Stimulated activated naive CD4-positive, alpha-beta T cell (primary cell): ENCODE measurements at regions not wholly inside any gene's neighbourhood (a gene's known extent, or its start where the extent isn't known, plus 50 kb on each side); places are given as distances from the start of the nearest gene placed in this dataset.
"Not testable (repeated sequence)": the region's sequence is repeated elsewhere in the genome, so short reads cannot be mapped to it uniquely, and the experiment has no call there.

Experiments used
- DNase-seq, 6 experiments: peaks; one replicate each; lab custom pipeline; 2025; lab: John Stamatoyannopoulos, UW

DNA sequence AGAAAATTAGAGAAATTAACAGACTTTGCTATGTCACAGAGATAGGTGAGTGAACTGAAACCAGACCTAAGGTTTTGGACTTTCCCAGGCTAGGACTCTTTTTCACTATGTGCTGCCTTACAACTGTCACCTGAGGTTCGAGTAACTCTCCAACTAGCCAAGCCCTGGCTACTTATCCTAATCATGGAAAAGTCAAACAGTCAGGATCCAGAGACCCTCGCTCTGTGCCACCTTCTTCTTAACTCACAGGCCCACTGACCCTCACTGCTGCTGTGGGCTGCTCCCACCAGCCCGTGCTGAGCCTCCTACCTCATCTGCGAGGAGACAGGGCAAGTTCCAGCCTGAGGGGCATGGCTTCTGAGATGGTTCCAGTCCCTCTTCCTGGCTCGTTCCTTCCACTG is 211.4 kb upstream of the KLF14 start:
- no peak for DNase-seq

- no peak for DNase-seq
Observed at GRCh38 chr7:130946114-130946513, 212.1 kb upstream of the KLF14 start.

DNA sequence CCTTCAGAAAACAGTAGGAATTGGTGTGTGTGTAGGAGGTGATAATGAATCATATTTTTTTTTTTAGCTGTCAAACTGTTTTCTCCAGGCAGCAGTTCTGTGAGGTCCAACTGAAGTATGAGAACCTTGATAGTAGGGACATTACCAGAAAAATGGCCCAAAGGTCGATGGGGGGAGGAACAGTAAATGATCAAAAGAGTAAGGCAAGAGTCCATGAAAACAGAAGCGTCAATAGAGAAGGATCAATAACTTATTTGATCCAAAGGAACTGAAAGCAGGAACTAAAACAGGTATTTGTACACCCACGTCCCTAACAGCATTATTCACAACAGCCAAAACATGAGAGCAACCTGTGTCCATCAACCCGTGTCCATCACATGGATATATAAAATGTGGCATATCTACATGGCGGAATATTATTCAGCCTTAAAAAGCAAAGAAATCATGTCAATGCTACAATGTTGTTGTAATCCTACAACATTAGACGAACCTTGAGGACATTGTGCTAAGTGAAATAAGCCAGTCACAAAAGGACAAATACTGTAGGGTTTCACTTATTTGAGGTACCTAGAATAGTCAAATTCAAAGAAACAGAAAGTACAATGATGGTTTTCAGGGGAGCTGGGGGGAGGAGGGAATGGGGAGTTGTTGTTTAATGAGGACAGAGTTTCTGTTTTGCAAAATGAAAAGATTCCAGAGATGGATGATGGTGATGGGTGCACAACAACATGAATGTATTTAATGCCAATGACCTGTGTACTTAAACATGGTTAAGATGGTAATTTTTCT is 214.0 kb upstream of the KLF14 start:
- peak in 1 of 6 experiments; percentile 12 for DNase-seq

- DNase-seq: no peak
Observed at GRCh38 chr7:130948822-130949221, 214.8 kb upstream of the KLF14 start.

DNA sequence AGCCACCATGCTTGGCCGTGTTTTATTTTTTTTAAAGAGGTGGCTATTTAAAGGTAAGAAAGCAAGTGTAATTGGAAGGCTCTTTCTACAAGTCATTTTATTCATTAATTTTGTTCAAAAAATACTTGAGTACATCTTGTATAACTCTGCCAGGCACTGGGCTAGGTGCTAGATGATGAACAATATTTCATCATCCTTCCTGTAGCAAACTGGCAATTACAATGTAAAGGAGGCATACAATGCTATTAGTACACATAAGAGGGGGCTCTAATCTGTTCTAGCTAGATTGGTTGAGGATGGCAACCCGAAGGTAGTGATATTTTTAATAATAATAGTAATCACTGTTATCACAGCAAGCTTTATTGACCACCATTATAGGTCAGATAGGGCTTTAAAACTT is 215.5 kb upstream of the KLF14 start:
- DNase-seq: no peak

DNA sequence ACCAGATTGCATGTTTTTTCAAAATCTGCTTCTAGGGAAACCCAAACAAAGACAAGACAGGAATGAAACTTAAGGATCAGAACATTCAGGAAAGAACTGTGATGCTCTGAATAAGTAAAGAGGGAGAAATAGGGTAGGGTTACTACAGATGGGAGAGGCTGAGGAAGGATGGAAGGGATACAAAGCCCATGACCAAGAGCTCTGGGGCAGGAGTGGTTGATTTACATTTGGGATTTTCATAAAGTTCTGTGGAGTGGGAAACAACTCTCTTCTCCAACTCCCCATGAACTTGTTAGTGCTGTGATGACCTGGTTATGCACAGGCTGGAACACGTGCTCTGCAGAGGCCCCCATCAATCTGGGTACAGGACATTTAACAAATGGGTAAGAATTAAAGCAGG is 216.0 kb upstream of the KLF14 start:
- DNase-seq: no peak

- no peak for DNase-seq
Observed at GRCh38 chr7:130950741-130951140, 216.7 kb upstream of the KLF14 start.

GRCh38 chr7:130951303-130951975 is 217.4 kb upstream of the KLF14 start:
- DNase-seq: no peak

DNA sequence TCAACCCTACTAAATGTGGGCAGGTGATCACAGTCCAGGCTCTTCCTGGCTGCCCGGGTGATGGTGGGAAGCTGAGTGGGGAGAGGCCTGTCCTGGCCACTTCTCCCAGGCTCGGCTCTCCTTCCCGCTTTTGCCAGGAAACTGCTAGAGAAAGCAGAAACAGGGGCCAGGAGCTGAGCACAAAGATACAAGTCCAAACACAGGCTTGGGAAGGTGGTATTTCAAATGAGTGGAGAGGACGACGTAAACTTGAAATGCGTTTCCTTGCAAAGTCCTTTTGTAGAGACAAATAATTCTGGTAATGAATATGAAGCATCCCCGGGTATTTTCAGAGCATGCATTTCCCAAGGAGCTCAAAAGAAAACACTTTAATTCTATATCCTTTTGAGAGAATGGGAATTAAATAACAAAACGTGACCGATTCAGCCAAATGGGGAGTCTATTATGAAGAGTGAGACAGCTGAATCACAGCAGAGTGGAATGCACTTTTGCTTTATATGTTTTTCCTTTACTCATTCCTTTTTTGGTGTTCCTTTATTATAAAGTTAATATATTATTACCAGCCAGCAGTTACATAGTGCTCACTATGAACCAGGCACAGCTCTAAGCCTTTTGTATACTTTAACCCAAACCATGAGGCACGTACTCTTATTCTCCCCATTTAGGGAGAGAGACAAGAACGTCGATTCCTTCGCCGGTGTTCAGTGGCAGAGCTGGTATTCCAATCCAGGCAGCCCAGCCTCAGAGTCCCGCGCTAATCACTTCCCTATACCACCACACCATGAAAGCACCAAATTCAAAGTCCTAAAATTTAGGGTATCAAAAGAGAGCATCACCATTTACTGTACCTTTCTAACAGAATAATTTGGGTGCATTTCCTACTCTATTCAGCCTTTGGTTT is 218.2 kb upstream of the KLF14 start:
- DNase-seq: no peak

DNA sequence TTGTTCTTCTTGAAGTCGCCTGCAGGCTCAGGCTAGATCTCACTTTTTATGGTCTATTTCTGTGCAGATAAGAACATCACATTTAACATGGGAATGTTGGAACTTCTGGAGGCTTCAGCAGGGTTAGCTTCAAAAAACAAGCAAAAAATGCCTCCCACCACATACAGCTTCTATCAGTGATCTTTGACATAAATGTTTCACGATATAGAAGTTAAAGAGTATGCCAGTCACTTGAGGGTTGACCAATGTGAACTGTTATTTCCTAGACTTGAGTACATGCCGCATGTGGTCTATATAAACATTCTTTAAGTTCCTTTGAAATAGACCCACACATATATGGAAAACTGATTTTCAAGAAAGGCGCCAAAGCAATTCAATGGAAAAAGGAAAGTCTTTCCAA is 219.2 kb upstream of the KLF14 start:
- no peak for DNase-seq

GRCh38 chr7:130954918-130955564 is 221.0 kb upstream of the KLF14 start:
- no peak for DNase-seq

- DNase-seq: no peak
Observed at GRCh38 chr7:130955565-130955919, 221.5 kb upstream of the KLF14 start.

DNA sequence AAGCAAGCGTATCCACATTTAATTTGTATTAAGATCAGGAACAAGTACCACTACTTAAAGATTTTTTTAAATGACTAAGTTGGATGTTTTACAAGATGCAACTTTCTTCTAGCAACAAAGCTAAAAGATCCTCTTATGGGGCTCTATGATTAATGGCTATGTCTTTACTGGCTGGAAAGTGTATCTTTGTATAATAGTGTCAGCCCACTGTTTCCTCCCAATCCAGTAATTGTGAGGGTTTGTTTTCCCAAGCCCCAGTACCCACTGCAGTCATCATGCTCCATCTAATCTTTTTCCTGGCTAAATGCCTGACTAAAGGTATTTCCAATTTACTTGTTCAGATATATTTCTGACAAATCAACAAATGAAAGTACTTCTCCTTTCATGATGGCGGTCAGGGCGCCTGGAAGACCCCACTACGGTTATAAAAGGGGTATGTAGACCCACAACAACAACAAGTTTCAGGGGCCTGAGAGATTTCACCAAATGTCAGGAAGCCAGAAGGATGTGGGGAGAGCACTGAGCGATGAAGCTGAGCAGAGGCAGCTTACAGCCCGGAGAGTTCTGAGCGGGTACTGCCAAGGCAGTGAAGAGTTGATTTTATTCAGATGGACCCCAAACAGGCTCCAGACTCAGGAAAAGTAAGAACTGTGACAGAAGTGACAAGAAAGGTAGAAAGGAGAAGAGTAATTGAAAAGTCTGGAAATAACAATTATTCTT is 222.6 kb upstream of the KLF14 start:
- DNase-seq: no peak

- no peak for DNase-seq
Observed at GRCh38 chr7:130957137-130957513, 223.1 kb upstream of the KLF14 start.

DNA sequence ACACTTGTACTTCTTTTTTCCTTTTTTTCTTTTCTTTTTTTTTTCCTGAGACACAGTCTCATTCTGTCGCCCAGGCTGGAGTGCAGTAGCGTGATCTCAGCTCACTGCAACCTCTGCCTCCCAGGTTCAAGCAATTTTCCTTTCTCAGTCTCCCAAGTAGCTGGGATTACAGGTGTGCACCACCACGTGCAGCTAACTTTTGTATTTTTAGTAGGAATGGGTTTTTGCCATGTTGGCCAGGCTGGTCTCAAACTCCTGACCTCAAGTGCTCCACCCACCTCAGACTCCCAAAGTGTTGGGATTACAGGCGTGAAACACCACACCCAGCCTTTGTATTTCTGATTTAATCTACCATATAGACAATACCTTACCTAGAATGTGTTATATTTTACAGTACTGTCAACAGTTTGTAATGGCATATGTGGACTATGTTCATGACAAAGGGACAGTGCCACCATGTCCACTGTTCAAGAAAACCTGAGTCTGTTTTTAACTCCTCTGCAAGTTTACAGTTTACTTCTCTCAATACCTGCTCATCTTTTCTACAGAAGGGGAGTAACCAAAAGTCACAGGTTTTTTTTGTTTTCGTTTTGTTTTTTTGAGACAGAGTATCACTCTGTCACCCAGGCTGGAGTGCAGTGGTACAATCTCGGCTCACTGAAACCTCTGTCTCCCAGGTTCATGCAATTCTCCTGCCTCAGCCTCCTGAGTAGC is 223.9 kb upstream of the KLF14 start:
- not testable (repeated sequence) for DNase-seq

DNA sequence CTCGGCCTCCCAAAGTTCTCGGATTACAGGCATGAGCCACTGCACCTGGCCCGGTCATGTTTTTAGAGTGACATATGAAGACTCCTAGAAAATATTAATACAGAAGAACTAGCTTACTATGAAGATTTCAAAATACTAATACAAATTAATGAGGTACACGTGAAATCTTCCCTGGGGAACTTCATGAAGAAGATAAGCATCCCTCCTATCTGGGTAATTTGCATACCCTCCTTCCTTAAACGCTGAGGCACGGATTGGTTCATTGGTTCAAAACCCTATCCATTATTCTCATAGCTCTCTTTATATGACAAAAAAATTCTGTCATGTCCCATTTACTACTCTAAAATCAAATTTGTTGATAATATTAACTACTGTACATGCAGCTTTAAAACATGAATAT is 224.8 kb upstream of the KLF14 start:
- DNase-seq: no peak

DNA sequence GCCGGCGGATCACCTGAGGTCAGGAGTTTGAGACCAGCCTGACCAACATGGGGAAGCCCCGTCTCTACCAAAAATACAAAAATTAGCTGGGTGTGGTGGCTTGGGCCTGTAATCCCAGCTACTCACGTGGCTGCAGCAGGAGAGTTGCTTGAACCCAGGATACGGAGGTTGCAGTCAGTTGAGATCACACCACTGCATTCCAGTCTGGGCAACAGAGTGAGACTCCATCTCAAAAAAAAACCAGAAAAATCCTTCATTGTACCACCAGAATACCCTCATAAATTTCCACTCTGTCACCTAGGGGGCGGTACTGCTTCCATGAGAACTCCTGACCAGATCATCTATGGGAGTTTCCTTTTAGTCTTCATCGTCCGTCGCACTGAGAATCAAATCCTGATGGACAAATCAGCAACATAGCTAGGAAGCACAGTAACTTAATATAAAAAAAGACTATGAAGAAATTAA is 225.8 kb upstream of the KLF14 start:
- no peak for DNase-seq

- peak in 4 of 6 experiments; percentile 18 to 61 (median 58) for DNase-seq
Observed at GRCh38 chr7:130960208-130960988, 226.4 kb upstream of the KLF14 start.

DNA sequence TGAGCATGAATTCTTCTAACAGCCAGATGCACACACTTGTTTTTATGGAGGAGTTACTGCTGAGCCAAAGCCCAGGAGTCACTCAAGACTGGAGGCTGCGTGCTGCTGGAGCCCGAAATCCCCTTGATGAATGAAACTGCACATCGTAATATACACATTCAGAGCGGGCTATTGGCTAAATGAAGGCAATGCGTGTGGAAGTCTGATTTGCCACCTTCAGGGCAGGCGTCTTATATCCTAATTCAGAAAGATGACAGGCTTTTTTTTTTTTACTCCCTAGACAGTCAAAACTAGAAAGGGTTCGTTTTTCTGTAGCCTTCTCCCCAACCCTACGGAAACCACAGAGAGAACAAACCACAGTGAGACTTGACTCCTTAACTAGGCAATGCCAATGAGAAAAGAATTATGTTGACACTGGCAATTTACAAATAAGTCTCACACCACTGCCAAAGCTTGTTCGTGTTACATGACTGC is 227.2 kb upstream of the KLF14 start:
- DNase-seq: peak; percentile 29 to 83 (median 72)

DNA sequence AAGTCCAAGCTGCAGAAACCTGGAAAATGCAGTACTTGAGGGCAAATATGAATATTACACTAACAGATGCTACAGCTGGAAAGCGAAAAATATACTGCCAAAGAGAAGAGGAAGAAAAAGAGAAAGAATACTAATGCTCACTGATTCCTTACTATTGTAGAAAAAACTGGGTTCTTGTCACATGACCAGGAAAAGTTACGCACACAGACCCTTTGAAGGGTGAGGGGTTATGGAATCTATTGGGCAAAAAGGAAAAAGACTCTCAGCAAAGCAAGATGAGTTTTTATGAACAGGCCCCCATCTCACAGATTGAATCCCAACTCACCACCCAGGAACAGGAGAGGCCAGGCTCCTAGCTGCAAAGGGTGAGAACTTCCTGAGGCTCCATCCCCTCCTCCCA is 228.1 kb upstream of the KLF14 start:
- DNase-seq: no peak
